Stomach (tissue), 8 donors: ENCODE measurements at regions not wholly inside any gene's neighbourhood (a gene's known extent, or its start where the extent isn't known, plus 50 kb on each side); places are given as distances from the start of the nearest gene placed in this dataset.

Source experiments
- DNase-seq, 2 donors: peaks; one replicate each; pipeline versions ENCODE4 v3.0.0 to v3.0.0-alpha.2; 2013 to 2019
- H3K27ac ChIP-seq, 5 donors: fragments of 200-600 bp in 4 of 5; sonication (generic) in 4 of 5; one replicate each; pipeline ENCODE4 v1.5.1; 2013 to 2019; ENCODE audit warnings: mild to moderate bottlenecking in 1 of 5, moderate library complexity in 1 of 5
- H3K27me3 ChIP-seq, 3 donors: fragments of 200-600 bp; sonication (generic); one replicate each; pipeline ENCODE4 v1.5.1; 2017 to 2019; ENCODE audit warnings: mixed run types in 1 of 3
- H3K36me3 ChIP-seq, 4 donors: fragments of 200-600 bp; sonication (generic); 1 replicate in 3 of 4; 2 replicates in 1 of 4; pipeline ENCODE4 v1.5.1; 2016 to 2019
- H3K4me1 ChIP-seq, 4 donors: fragments of 200-600 bp; sonication (generic); one replicate each; pipeline ENCODE4 v1.5.1; 2016 to 2019
- H3K4me3 ChIP-seq, 4 donors: fragments of 200-600 bp; sonication (generic) in 3 of 4; one replicate each; pipeline ENCODE4 v1.5.1; 2016 to 2019; ENCODE audit warnings: mild to moderate bottlenecking in 1 of 4
- H3K9me3 ChIP-seq, 4 donors: fragments of 200-600 bp; sonication (generic); one replicate each; pipeline ENCODE4 v1.5.1; 2016 to 2019
- EP300 ChIP-seq: sonication (generic); formaldehyde crosslinking; IDR thresholded peaks from one replicate; pipeline ENCODE4 v1.6.1; 2017; ENCODE audit warnings: antibody characterized with exemption
- POLR2A ChIP-seq, 4 donors: fragments of 450-650 bp; IDR thresholded peaks; one replicate each; pipeline ENCODE4 v1.6.1; 2016; ENCODE audit warnings: antibody characterized with exemption in 4 of 4, control low read depth in 2 of 4, mild to moderate bottlenecking in 1 of 4, moderate library complexity in 1 of 4
- POLR2AphosphoS5 ChIP-seq, 3 donors: sonication (generic); formaldehyde crosslinking; IDR thresholded peaks; one replicate each; pipeline ENCODE4 v1.6.1; 2016; ENCODE audit warnings: antibody characterized with exemption in 3 of 3
- WGBS, 5 donors: extraction: QIAGEN DNeasy Blood & Tissue Kit in 3 of 5; methylation state at CpG; one replicate each; pipeline versions ENCODE4 v1.1.5 to v1.1.7; 2013 to 2018; 5-methylcytosine and 5-hydroxymethylcytosine counted together
- intact Hi-C: fragments of 100-400 bp; cut with DNase I; formaldehyde crosslinking; loops from one replicate; pipeline ENCODE4 v1.15.1; 2023; ENCODE audit warnings: low total_unique reads
- TF ChIP-seq, protein P1 (sequence below), 7 experiments: fragments of 450-650 bp in 4 of 7; fragments of 200-600 bp in 3 of 7; sonication (generic) in 3 of 7; IDR thresholded peaks; one replicate each; pipeline ENCODE4 v1.5.1; 2016 to 2019; ENCODE audit warnings: antibody characterized with exemption in 7 of 7, control low read depth in 2 of 7, mild to moderate bottlenecking in 1 of 7
- donor health status: healthy with polysubstance abuse.
- donor health status: Bipolar disorder and iron deficiency.
- donor health status: healthy.

DNA sequence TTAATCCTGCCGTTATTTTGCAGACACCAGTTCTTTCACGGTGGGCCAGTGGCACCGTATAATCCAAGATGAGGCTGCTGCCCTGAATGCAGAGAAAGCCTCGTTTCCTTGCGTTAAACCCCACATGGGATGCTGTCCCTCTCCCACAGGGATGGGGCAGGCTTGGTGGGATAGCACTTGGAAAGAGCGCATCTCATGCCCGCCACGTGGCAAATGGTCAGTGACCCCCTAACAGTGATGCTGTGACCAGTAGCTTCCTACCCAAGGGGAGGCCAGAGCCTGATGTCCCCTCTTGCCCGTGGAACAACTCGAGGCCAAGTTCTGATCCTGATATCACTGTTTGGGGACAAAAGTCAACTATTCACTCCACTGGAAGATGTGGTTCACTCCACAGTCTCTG is 73.3 kb downstream of the RHOB start:
- Histone ChIP-seq H3K27ac (no peak overlapping the region), H3K27me3 (no peaks in the 10 kb centered on the region), H3K4me1 (peaks cover 15 to 22% (median 16%) of the 10 kb centered on the region in 4 donors), H3K9me3 (no peaks in the 10 kb centered on the region), H3K4me3 (no peak overlapping the region), H3K36me3 (no peaks in the 10 kb centered on the region)
- intact Hi-C loops, result no loop called here
- TF ChIP-seq EP300 (no peak), POLR2AphosphoS5 (IDR thresholded peaks at IDR 0.05) (no peak), POLR2A (IDR thresholded peaks at IDR 0.05) (no peak)
- TF ChIP-seq, protein P1, sequence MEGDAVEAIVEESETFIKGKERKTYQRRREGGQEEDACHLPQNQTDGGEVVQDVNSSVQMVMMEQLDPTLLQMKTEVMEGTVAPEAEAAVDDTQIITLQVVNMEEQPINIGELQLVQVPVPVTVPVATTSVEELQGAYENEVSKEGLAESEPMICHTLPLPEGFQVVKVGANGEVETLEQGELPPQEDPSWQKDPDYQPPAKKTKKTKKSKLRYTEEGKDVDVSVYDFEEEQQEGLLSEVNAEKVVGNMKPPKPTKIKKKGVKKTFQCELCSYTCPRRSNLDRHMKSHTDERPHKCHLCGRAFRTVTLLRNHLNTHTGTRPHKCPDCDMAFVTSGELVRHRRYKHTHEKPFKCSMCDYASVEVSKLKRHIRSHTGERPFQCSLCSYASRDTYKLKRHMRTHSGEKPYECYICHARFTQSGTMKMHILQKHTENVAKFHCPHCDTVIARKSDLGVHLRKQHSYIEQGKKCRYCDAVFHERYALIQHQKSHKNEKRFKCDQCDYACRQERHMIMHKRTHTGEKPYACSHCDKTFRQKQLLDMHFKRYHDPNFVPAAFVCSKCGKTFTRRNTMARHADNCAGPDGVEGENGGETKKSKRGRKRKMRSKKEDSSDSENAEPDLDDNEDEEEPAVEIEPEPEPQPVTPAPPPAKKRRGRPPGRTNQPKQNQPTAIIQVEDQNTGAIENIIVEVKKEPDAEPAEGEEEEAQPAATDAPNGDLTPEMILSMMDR (IDR thresholded peaks at IDR 0.05), result no peak
- no peak for DNase-seq
- 87 to 96% (median 94%) methylated on average over 8 to 10 of the region's 10 CpGs for WGBS, 5 donors

DNA sequence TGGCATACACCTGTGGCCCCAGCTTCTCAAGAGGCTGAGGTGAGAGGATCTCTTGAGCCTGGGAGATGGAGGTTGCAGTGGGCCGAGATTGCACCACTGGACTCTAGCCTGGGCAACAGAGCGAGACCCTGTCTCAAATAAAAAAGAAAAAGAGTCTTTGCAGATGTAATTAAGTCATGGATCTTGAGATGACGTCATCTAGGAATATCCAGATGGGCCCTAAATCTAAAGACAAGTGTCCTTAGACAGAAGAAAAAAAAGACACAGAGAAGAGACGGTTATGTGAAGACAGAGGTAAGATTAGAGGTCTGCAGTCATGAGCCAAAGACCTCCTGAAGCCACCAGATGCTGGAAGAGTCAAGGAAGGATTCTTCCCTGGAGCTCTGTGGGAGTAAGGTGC is 74.3 kb downstream of the RHOB start:
- H3K4me3 ChIP-seq, result no peak overlapping the region
- H3K36me3 ChIP-seq, result no peaks in the 10 kb centered on the region
- TF ChIP-seq, protein P1 (IDR thresholded peaks at IDR 0.05), result no peak
- TF ChIP-seq POLR2AphosphoS5 (IDR thresholded peaks at IDR 0.05), result no peak
- no peak for TF ChIP-seq EP300
- no peak for TF ChIP-seq POLR2A (IDR thresholded peaks at IDR 0.05)
- H3K27ac ChIP-seq, result no peak overlapping the region
- WGBS, 5 donors, result 90 to 99% (median 91%) methylated on average over 4 of the region's 4 CpGs
- no peaks in the 10 kb centered on the region for H3K27me3 ChIP-seq
- intact Hi-C loops, result no loop called here
- DNase-seq, result no peak
- peaks cover 19 to 33% (median 23%) of the 10 kb centered on the region in 4 donors for H3K4me1 ChIP-seq
- H3K9me3 ChIP-seq, result no peaks in the 10 kb centered on the region

DNA sequence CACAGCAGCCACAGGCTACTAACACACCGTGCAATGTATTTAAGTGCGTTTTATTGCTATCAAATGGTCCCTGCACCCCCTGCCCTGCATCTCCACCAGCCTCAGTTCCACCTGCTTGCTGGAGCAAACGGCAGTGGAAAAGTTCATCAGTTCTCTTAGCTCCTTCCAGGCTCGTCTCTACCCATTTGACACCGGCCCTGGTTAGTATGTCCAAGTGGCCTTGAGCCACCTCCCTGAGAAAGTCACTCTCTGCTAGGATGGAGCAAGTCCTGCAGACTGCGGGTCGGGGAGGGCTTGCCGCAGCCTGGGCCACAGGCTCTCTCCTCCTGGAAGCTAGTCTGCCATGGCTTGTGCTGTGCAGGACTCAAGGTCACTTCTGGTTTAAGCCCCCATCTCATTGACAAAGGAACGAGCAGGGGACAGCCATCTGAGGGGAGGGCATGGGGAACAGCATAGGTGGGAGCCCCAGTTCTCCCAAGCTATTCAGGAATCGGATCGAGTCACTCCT is 74.9 kb downstream of the RHOB start:
- H3K4me3 ChIP-seq, result no peak overlapping the region
- TF ChIP-seq, protein P1 (IDR thresholded peaks at IDR 0.05), result no peak
- TF ChIP-seq EP300 (no peak), POLR2AphosphoS5 (IDR thresholded peaks at IDR 0.05) (no peak), POLR2A (IDR thresholded peaks at IDR 0.05) (no peak)
- peaks cover 17 to 34% (median 23%) of the 10 kb centered on the region in 4 donors for H3K4me1 ChIP-seq
- WGBS, 5 donors, result 82 to 85% (median 83%) methylated on average over 10 to 11 of the region's 11 CpGs
- DNase-seq, result no peak
- intact Hi-C loops, result no loop called here
- H3K27ac ChIP-seq, result no peak overlapping the region
- H3K9me3 ChIP-seq, result no peaks in the 10 kb centered on the region
- no peaks in the 10 kb centered on the region for H3K27me3 ChIP-seq
- no peaks in the 10 kb centered on the region for H3K36me3 ChIP-seq

DNA sequence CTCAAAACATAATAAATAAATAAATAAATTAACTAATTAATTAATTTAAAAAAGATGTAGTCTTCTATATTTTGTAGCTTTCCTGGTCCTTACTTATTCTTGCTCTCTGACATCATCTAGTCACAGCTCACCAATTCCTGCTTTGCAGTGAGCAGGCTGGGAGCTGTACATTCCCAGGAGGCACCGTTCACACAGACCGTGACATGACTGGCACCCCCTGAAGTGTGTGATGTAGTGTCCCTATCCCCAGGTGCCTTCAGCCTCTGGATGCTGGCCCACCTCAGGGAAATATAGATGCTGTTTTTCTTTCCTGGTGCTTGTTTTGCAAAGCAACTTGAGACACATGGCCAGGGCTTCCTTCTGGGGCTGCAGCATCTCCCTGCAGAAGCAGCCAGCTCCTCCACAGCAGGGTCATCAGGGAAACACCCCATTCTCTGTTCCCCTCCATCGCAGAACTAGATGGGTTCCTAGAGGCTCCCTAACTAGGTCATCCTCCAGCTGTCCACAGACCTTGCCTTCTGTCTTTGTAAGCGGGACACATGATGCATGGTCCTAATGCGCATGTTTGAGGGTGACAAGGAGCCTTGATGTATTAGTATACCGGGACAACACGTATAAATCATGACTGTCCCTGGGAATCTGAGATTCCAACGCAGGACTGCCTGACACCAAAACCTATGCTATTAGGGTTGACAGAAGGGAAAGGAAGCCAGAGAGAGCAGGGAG is 76.4 kb downstream of the RHOB start:
- Histone ChIP-seq H3K36me3 (no peaks in the 10 kb centered on the region), H3K4me3 (no peak overlapping the region), H3K9me3 (no peaks in the 10 kb centered on the region), H3K27ac (no peak overlapping the region), H3K27me3 (no peaks in the 10 kb centered on the region), H3K4me1 (peaks cover 16 to 34% (median 27%) of the 10 kb centered on the region in 4 donors)
- intact Hi-C loops, result no loop called here
- 85 to 96% (median 95%) methylated on average over 8 of the region's 8 CpGs for WGBS, 5 donors
- TF ChIP-seq, protein P1 (IDR thresholded peaks at IDR 0.05), result no peak
- no peak for TF ChIP-seq POLR2AphosphoS5 (IDR thresholded peaks at IDR 0.05)
- TF ChIP-seq POLR2A (IDR thresholded peaks at IDR 0.05), result no peak
- no peak for TF ChIP-seq EP300
- no peak for DNase-seq
